ENCODE measurements at regions not wholly inside any gene's neighbourhood (a gene's known extent, or its start where the extent isn't known, plus 50 kb on each side); places are given as distances from the start of the nearest gene placed in this dataset.

DNA sequence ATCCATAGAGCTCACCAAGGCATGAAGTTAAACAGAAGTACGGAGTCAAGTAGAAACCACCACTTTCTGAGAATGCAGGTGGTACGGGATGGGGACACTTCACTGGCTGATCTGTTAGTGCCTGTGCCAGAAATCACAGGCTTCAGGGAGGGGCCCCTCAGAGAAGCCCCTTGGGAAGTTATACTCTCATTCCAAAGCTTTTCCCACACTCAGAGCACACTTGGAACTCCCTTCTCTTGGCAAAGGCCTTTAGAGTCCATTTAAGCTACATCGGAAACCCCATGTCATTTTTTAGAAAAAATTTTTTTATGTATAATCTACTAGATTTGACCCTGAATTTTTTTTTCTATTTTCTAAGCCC lies 80.7 kb upstream of the WASF3 start:
- TF ChIP-seq CTCF (IDR thresholded peaks at IDR 0.05; ENCODE audit: low read depth, low read length) = no peak
- no peak for DNase-seq (ENCODE audit: low read depth in 1 of 2, low spot score in 1 of 2)
- no peak overlapping the region for H3K4me3 ChIP-seq
- no peaks in the 10 kb centered on the region for H3K36me3 ChIP-seq
- H3K27ac ChIP-seq = no peak overlapping the region
- no peaks in the 10 kb centered on the region for H3K9me3 ChIP-seq (ENCODE audit: low read depth)
- no peaks in the 10 kb centered on the region for H3K27me3 ChIP-seq
- H3K4me1 ChIP-seq (ENCODE audit: low read depth) = no peaks in the 10 kb centered on the region

DNA sequence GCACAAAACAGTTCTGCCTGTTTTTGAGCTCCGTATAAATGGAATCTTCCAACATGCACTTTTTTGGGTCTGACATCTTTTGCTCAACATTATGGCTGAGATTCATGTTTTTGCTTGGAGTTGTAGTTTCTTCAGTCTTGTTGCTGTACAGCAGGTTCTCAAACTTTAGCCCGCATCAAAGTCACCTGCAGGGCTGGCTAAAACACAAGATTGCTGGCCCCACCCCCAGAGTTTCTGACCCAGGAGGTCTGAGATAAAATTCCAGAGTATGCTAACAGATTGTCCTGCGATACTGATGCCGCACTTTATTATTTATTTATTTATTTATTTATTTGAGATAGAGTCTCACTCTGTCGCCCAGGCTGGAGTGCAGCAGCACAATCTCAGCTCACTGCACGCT lies 79.8 kb upstream of the WASF3 start:
- no peak for DNase-seq (ENCODE audit: low read depth in 1 of 2, low spot score in 1 of 2)
- Histone ChIP-seq H3K9me3 (ENCODE audit: low read depth) (no peaks in the 10 kb centered on the region), H3K27me3 (no peaks in the 10 kb centered on the region), H3K4me1 (ENCODE audit: low read depth) (no peaks in the 10 kb centered on the region), H3K36me3 (no peaks in the 10 kb centered on the region), H3K27ac (no peak overlapping the region), H3K4me3 (no peak overlapping the region)
- no peak for TF ChIP-seq CTCF (IDR thresholded peaks at IDR 0.05; ENCODE audit: low read depth, low read length)

GRCh38 chr13:26480246-26480855 lies 77.1 kb upstream of the WASF3 start:
- Histone ChIP-seq H3K36me3 (no peaks in the 10 kb centered on the region), H3K9me3 (ENCODE audit: low read depth) (no peaks in the 10 kb centered on the region), H3K27me3 (no peaks in the 10 kb centered on the region), H3K4me3 (no peak overlapping the region), H3K27ac (no peak overlapping the region), H3K4me1 (ENCODE audit: low read depth) (no peaks in the 10 kb centered on the region)
- no peak for TF ChIP-seq CTCF (IDR thresholded peaks at IDR 0.05; ENCODE audit: low read depth, low read length)
- DNase-seq (ENCODE audit: low read depth in 1 of 2, low spot score in 1 of 2) = peak in 1 of 2 donors; percentile 18

DNA sequence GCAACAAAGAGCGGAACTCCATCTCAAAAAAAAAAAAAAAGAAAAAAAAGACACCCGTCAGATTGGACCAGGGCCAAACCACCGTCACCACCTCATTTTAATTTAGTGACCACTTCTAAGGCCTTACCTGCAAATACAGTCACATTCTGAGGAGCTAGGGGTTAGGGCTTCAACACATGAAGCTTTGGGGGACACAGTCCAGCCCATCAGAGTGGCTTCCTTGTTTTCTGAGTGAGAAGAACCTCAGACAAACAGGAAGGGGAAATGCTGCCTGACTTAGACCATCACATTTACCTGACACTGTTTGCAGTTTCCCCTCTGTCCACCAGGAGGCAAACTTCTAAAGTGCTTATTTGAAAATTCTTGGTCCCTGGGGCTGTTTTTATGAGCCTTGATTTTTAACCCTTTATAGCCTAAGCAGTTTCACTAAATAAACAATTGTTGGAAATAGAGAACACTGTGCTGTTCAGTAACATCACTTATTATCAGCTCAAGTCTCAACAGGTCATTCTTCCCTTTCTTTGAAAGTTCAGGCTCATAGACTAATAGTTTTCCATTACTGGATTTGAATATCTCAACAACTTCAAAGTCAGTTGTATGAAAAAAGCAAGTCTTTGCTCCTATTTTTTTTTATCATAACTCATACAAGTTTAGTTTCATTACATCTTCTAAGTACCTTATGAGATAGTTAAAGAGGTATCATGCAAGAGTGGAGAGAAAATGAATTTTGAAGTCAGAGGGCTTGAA lies 74.9 kb upstream of the WASF3 start:
- H3K27ac ChIP-seq = no peak overlapping the region
- peak; percentile 68 to 83 for DNase-seq (ENCODE audit: low read depth in 1 of 2, low spot score in 1 of 2)
- H3K36me3 ChIP-seq = no peaks in the 10 kb centered on the region
- TF ChIP-seq CTCF (IDR thresholded peaks at IDR 0.05; ENCODE audit: low read depth, low read length) = peak; percentile 94
- H3K4me3 ChIP-seq = no peak overlapping the region
- H3K27me3 ChIP-seq = no peaks in the 10 kb centered on the region
- no peaks in the 10 kb centered on the region for H3K9me3 ChIP-seq (ENCODE audit: low read depth)
- no peaks in the 10 kb centered on the region for H3K4me1 ChIP-seq (ENCODE audit: low read depth)

DNA sequence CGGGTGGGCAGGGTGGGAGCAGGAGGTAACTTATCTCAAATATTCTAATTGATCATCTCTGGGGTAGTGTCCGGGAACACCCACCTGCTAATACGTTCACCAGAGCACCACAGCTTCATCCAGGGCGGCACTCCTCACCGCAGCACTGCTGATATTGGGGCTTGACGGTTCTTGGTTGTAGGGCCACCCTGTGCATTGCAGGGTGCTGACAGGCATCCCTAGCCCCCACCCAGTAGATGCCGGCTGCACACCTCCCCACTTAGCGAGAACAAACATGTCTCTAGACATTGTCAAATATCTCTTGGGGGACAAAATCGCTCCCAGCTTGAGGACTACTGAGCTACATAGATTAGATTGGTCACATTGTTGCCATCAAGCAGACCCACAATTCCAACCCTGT lies 73.9 kb upstream of the WASF3 start:
- no peak for TF ChIP-seq CTCF (IDR thresholded peaks at IDR 0.05; ENCODE audit: low read depth, low read length)
- no peak for DNase-seq (ENCODE audit: low read depth in 1 of 2, low spot score in 1 of 2)
- H3K9me3 ChIP-seq (ENCODE audit: low read depth) = no peaks in the 10 kb centered on the region
- H3K36me3 ChIP-seq = no peaks in the 10 kb centered on the region
- H3K4me3 ChIP-seq = no peak overlapping the region
- H3K27me3 ChIP-seq = no peaks in the 10 kb centered on the region
- no peak overlapping the region for H3K27ac ChIP-seq
- H3K4me1 ChIP-seq (ENCODE audit: low read depth) = no peaks in the 10 kb centered on the region
